ENCODE measurements at regions not wholly inside any gene's neighbourhood (a gene's known extent, or its start where the extent isn't known, plus 50 kb on each side); places are given as distances from the start of the nearest gene placed in this dataset.
A peak's percentile ranks its signal among the peaks of the same experiment; 100 is the strongest.

- H3K9me3 ChIP-seq, result peaks cover 0 to 3% (median 0%) of the 10 kb centered on the region in 8 donors
- H3K36me3 ChIP-seq, result no peaks in the 10 kb centered on the region
- WGBS, 5 donors, result 40 to 70% (median 59%) methylated on average over 1 of the region's 1 CpG
- H3K27me3 ChIP-seq (replicated peaks in 1 of 7), result no peaks in the 10 kb centered on the region
- intact Hi-C loops (cut with DNase I; ENCODE audit: low total_unique reads), result no loop called here
- no peak for DNase-seq
- peak overlapping the region in 7 of 8 donors; percentile 7 to 81 (median 56) for H3K27ac ChIP-seq
- no peak overlapping the region for H3K4me3 ChIP-seq
- TF ChIP-seq POLR2A (IDR thresholded peaks at IDR 0.05) (no peak), POLR2AphosphoS5 (IDR thresholded peaks at IDR 0.05) (no peak)
- TF ChIP-seq, protein P1, sequence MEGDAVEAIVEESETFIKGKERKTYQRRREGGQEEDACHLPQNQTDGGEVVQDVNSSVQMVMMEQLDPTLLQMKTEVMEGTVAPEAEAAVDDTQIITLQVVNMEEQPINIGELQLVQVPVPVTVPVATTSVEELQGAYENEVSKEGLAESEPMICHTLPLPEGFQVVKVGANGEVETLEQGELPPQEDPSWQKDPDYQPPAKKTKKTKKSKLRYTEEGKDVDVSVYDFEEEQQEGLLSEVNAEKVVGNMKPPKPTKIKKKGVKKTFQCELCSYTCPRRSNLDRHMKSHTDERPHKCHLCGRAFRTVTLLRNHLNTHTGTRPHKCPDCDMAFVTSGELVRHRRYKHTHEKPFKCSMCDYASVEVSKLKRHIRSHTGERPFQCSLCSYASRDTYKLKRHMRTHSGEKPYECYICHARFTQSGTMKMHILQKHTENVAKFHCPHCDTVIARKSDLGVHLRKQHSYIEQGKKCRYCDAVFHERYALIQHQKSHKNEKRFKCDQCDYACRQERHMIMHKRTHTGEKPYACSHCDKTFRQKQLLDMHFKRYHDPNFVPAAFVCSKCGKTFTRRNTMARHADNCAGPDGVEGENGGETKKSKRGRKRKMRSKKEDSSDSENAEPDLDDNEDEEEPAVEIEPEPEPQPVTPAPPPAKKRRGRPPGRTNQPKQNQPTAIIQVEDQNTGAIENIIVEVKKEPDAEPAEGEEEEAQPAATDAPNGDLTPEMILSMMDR (IDR thresholded peaks at IDR 0.05 in 8 of 11, conservative IDR thresholded peaks at IDR 0.05 in 3 of 11), result no peak
- H3K4me1 ChIP-seq, result peaks cover 0 to 56% (median 20%) of the 10 kb centered on the region in 6 donors
Measured at GRCh38 chr11:86162239-86162638, 82.3 kb upstream of the EED start.

GRCh38 chr11:86161837-86162236, 82.7 kb upstream of the EED start:
- intact Hi-C loops (cut with DNase I; ENCODE audit: low total_unique reads), result no loop called here
- peak overlapping the region in 7 of 8 donors; percentile 7 to 81 (median 56) for H3K27ac ChIP-seq

GRCh38 chr11:86161336-86161735, 83.2 kb upstream of the EED start:
- Histone ChIP-seq H3K36me3 (no peaks in the 10 kb centered on the region), H3K4me1 (peaks cover 0 to 63% (median 25%) of the 10 kb centered on the region in 6 donors), H3K9me3 (peaks cover 0 to 2% (median 0%) of the 10 kb centered on the region in 8 donors), H3K27me3 (replicated peaks in 1 of 7) (no peaks in the 10 kb centered on the region), H3K27ac (peak overlapping the region in 5 of 8 donors; percentile 21 to 81 (median 56)), H3K4me3 (no peak overlapping the region)
- intact Hi-C loops (cut with DNase I; ENCODE audit: low total_unique reads), result no loop called here
- no peak for TF ChIP-seq POLR2A (IDR thresholded peaks at IDR 0.05)
- TF ChIP-seq, protein P1 (IDR thresholded peaks at IDR 0.05 in 8 of 11, conservative IDR thresholded peaks at IDR 0.05 in 3 of 11), result no peak
- no peak for TF ChIP-seq POLR2AphosphoS5 (IDR thresholded peaks at IDR 0.05)
- no peak for DNase-seq

More at GRCh38 chr11:86161837-86162236, 82.7 kb upstream of the EED start:
- Histone ChIP-seq H3K4me1 (peaks cover 0 to 58% (median 20%) of the 10 kb centered on the region in 6 donors), H3K4me3 (no peak overlapping the region), H3K27me3 (replicated peaks in 1 of 7) (no peaks in the 10 kb centered on the region), H3K36me3 (no peaks in the 10 kb centered on the region), H3K9me3 (peaks cover 0 to 3% (median 0%) of the 10 kb centered on the region in 8 donors)
- no peak for TF ChIP-seq POLR2A (IDR thresholded peaks at IDR 0.05)
- TF ChIP-seq, protein P1 (IDR thresholded peaks at IDR 0.05 in 8 of 11, conservative IDR thresholded peaks at IDR 0.05 in 3 of 11), result no peak
- TF ChIP-seq POLR2AphosphoS5 (IDR thresholded peaks at IDR 0.05), result no peak
- WGBS, 5 donors, result 36 to 69% (median 44%) methylated on average over 2 of the region's 2 CpGs
- no peak for DNase-seq

DNA sequence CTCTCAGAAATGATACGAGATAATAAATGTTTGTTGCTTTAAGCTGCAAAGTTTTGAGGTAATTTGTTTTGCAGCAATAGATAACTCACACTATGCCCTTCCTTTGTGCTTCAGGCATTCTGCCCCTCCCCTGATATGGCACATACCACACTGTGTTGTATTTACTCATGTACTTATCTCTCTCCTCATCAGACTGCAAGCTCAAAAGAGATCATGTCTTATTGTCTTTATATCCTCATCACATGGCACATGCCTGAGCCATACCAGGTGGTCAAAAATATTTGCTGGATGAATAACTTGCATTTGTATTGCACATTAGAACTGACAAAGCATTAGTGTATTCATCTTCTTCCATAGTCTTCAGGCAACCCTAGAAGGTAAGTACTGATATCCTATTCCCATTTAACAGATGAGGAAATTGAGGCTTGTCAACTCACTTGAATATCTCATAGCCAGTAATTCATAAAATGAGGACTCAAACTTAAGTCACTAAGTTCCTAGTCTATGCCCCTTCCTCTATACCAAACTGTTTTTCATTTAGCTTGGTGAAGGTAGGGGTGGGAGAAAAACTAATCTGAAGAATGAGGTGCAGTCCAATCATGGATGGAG, 83.9 kb upstream of the EED start:
- WGBS, 5 donors, result 60 to 89% (median 83%) methylated on average over 1 of the region's 1 CpG
- peak overlapping the region in 2 of 8 donors; percentile 72 to 81 for H3K27ac ChIP-seq
- no peaks in the 10 kb centered on the region for H3K27me3 ChIP-seq (replicated peaks in 1 of 7)
- H3K4me1 ChIP-seq, result peaks cover 0 to 68% (median 27%) of the 10 kb centered on the region in 6 donors
- no peaks in the 10 kb centered on the region for H3K36me3 ChIP-seq
- no peak overlapping the region for H3K4me3 ChIP-seq
- intact Hi-C loops (cut with DNase I; ENCODE audit: low total_unique reads), result no loop called here
- no peaks in the 10 kb centered on the region for H3K9me3 ChIP-seq
- DNase-seq, result no peak
- no peak for TF ChIP-seq POLR2A (IDR thresholded peaks at IDR 0.05)
- no peak for TF ChIP-seq POLR2AphosphoS5 (IDR thresholded peaks at IDR 0.05)
- TF ChIP-seq, protein P1 (IDR thresholded peaks at IDR 0.05 in 8 of 11, conservative IDR thresholded peaks at IDR 0.05 in 3 of 11), result no peak

Measured in spleen (tissue), 11 donors.